ENCODE measurements at regions not wholly inside any gene's neighbourhood (a gene's known extent, or its start where the extent isn't known, plus 50 kb on each side); places are given as distances from the start of the nearest gene placed in this dataset.

GRCh38 chrX:78548012-78548411 is 111.1 kb downstream of the RTL3 start:
- no peaks in the 10 kb centered on the region for H3K36me3 ChIP-seq (ENCODE audit: insufficient read depth, low read length)
- H3K9me3 ChIP-seq (ENCODE audit: low read depth, low read length), result peaks cover 1% of the 10 kb centered on the region
- H3K4me3 ChIP-seq (ENCODE audit: insufficient read depth, low read length), result no peak overlapping the region
- no peak overlapping the region for H3K27ac ChIP-seq (ENCODE audit: low read depth, low read length)
- no peaks in the 10 kb centered on the region for H4K20me1 ChIP-seq (ENCODE audit: insufficient read depth, low read length)
- no peaks in the 10 kb centered on the region for H3K4me1 ChIP-seq (ENCODE audit: insufficient read depth, low read length)
- no peak for DNase-seq (ENCODE audit: insufficient read length, low spot score, missing footprints)
- no peaks in the 10 kb centered on the region for H3K79me2 ChIP-seq (ENCODE audit: insufficient read depth, low read length)
- no peaks in the 10 kb centered on the region for H3K27me3 ChIP-seq (ENCODE audit: insufficient read depth, low read length)
- TF ChIP-seq CTCF (IDR thresholded peaks at IDR 0.05; ENCODE audit: extremely low read depth, low read depth, low read length), result no peak
- H2AFZ ChIP-seq (ENCODE audit: low read length), result no peak overlapping the region
- H3K4me2 ChIP-seq (ENCODE audit: insufficient read depth, low read length), result peak overlapping the region; percentile 41

- no peaks in the 10 kb centered on the region for H3K4me1 ChIP-seq (ENCODE audit: insufficient read depth, low read length)
- no peak for TF ChIP-seq CTCF (IDR thresholded peaks at IDR 0.05; ENCODE audit: extremely low read depth, low read depth, low read length)
- H4K20me1 ChIP-seq (ENCODE audit: insufficient read depth, low read length), result no peaks in the 10 kb centered on the region
- H2AFZ ChIP-seq (ENCODE audit: low read length), result no peak overlapping the region
- H3K9me3 ChIP-seq (ENCODE audit: low read depth, low read length), result peaks cover 3% of the 10 kb centered on the region
- no peaks in the 10 kb centered on the region for H3K27me3 ChIP-seq (ENCODE audit: insufficient read depth, low read length)
- H3K4me3 ChIP-seq (ENCODE audit: insufficient read depth, low read length), result no peak overlapping the region
- no peak for DNase-seq (ENCODE audit: insufficient read length, low spot score, missing footprints)
- H3K79me2 ChIP-seq (ENCODE audit: insufficient read depth, low read length), result no peaks in the 10 kb centered on the region
- no peaks in the 10 kb centered on the region for H3K36me3 ChIP-seq (ENCODE audit: insufficient read depth, low read length)
- no peak overlapping the region for H3K27ac ChIP-seq (ENCODE audit: low read depth, low read length)
- no peak overlapping the region for H3K4me2 ChIP-seq (ENCODE audit: insufficient read depth, low read length)
Measured at GRCh38 chrX:78545233-78545632, 113.9 kb downstream of the RTL3 start.

- H3K4me1 ChIP-seq (ENCODE audit: insufficient read depth, low read length), result no peaks in the 10 kb centered on the region
- H3K79me2 ChIP-seq (ENCODE audit: insufficient read depth, low read length), result no peaks in the 10 kb centered on the region
- H2AFZ ChIP-seq (ENCODE audit: low read length), result no peak overlapping the region
- H4K20me1 ChIP-seq (ENCODE audit: insufficient read depth, low read length), result no peaks in the 10 kb centered on the region
- TF ChIP-seq CTCF (IDR thresholded peaks at IDR 0.05; ENCODE audit: extremely low read depth, low read depth, low read length), result no peak
- H3K27me3 ChIP-seq (ENCODE audit: insufficient read depth, low read length), result no peaks in the 10 kb centered on the region
- peaks cover 3% of the 10 kb centered on the region for H3K9me3 ChIP-seq (ENCODE audit: low read depth, low read length)
- DNase-seq (ENCODE audit: insufficient read length, low spot score, missing footprints), result no peak
- H3K4me2 ChIP-seq (ENCODE audit: insufficient read depth, low read length), result no peak overlapping the region
- no peaks in the 10 kb centered on the region for H3K36me3 ChIP-seq (ENCODE audit: insufficient read depth, low read length)
- H3K27ac ChIP-seq (ENCODE audit: low read depth, low read length), result no peak overlapping the region
- H3K4me3 ChIP-seq (ENCODE audit: insufficient read depth, low read length), result no peak overlapping the region
Measured at GRCh38 chrX:78543281-78543680, 115.8 kb downstream of the RTL3 start.

GRCh38 chrX:78540171-78540570 is 119.0 kb downstream of the RTL3 start:
- Histone ChIP-seq H3K4me1 (ENCODE audit: insufficient read depth, low read length) (no peaks in the 10 kb centered on the region), H3K36me3 (ENCODE audit: insufficient read depth, low read length) (no peaks in the 10 kb centered on the region), H2AFZ (ENCODE audit: low read length) (no peak overlapping the region), H4K20me1 (ENCODE audit: insufficient read depth, low read length) (no peaks in the 10 kb centered on the region), H3K79me2 (ENCODE audit: insufficient read depth, low read length) (no peaks in the 10 kb centered on the region), H3K27ac (ENCODE audit: low read depth, low read length) (no peak overlapping the region), H3K27me3 (ENCODE audit: insufficient read depth, low read length) (no peaks in the 10 kb centered on the region), H3K9me3 (ENCODE audit: low read depth, low read length) (peaks cover 3% of the 10 kb centered on the region), H3K4me2 (ENCODE audit: insufficient read depth, low read length) (no peak overlapping the region), H3K4me3 (ENCODE audit: insufficient read depth, low read length) (no peak overlapping the region)
- TF ChIP-seq CTCF (IDR thresholded peaks at IDR 0.05; ENCODE audit: extremely low read depth, low read depth, low read length), result no peak
- no peak for DNase-seq (ENCODE audit: insufficient read length, low spot score, missing footprints)

Data from osteoblast (primary cell).